SK-N-SH (cell line): ENCODE measurements at regions not wholly inside any gene's neighbourhood (a gene's known extent, or its start where the extent isn't known, plus 50 kb on each side); places are given as distances from the start of the nearest gene placed in this dataset.

Experiments
- CTCF ChIA-PET: fragments of 300-600, 350-600 bp; formaldehyde crosslinking; extraction: SDS; loops from one replicate; lab custom pipeline; 2021; lab: Yijun Ruan, JAX
- POLR2A ChIA-PET: fragments of 350-600 bp; sonication (Branson Sonifier 250); formaldehyde crosslinking; extraction: SDS; loops from one replicate; lab custom pipeline; 2020; ENCODE audit warnings: antibody characterized with exemption, inconsistent platforms; lab: Yijun Ruan, JAX
- DNase-seq: peaks from one replicate; pipeline ENCODE4 v3.0.0; 2012
- H2AFZ ChIP-seq: fragments of 200-600 bp; sonication (generic); 2 replicates; pipeline ENCODE4 v1.8.1; 2016; ENCODE audit warnings: antibody characterized with exemption, mild to moderate bottlenecking, low read depth
- H3F3A ChIP-seq: fragments of 200-600 bp; sonication (generic); replicated peaks from 2 replicates; pipeline ENCODE3; 2016; ENCODE audit warnings: antibody characterized with exemption, mild to moderate bottlenecking; ENCODE audit not compliant: insufficient read depth
- H3K27ac ChIP-seq, 2 experiments: fragments of 200-500 bp in 1 of 2; fragments of 200-600 bp in 1 of 2; sonication (Bioruptor generic) in 1 of 2; sonication (generic), shearing (Covaris generic) in 1 of 2; 2 replicates each; pipeline versions ENCODE4 v1.5.1 to v1.6.1; 2014 to 2016; ENCODE audit warnings: low read depth in 2 of 2, inconsistent platforms in 1 of 2, low read length in 1 of 2, mild to moderate bottlenecking in 1 of 2, mixed read lengths in 1 of 2
- H3K27me3 ChIP-seq: fragments of 200-600 bp; sonication (generic), shearing (Covaris generic); 2 replicates; pipeline ENCODE4 v1.6.1; 2016; ENCODE audit warnings: mixed run types; ENCODE audit not compliant: insufficient read depth
- H3K36me3 ChIP-seq, 2 experiments: fragments of 200-500 bp in 1 of 2; fragments of 200-600 bp in 1 of 2; sonication (Bioruptor generic) in 1 of 2; sonication (generic) in 1 of 2; replicated peaks in 1 of 2; 2 replicates each; pipeline versions ENCODE3 to v1.5.1; 2014 to 2016; ENCODE audit warnings: low read length in 1 of 2, mild to moderate bottlenecking in 1 of 2; ENCODE audit not compliant: insufficient read depth in 2 of 2, control insufficient read depth in 1 of 2
- H3K4me1 ChIP-seq, 2 experiments: fragments of 200-500 bp in 1 of 2; fragments of 200-600 bp in 1 of 2; sonication (Bioruptor generic) in 1 of 2; sonication (generic), shearing (Covaris generic) in 1 of 2; 2 replicates each; pipeline versions ENCODE4 v1.5.1 to v1.6.1; 2014 to 2016; ENCODE audit warnings: low read depth in 1 of 2, low read length in 1 of 2, mixed run types in 1 of 2; ENCODE audit not compliant: insufficient read depth in 2 of 2, control insufficient read depth in 1 of 2
- H3K4me2 ChIP-seq: fragments of 200-600 bp; sonication (generic), shearing (Covaris generic); 2 replicates; pipeline ENCODE4 v1.6.1; 2017; ENCODE audit warnings: mixed run types
- H3K4me3 ChIP-seq, 2 experiments: fragments of 200-500 bp in 1 of 2; fragments of 200-600 bp in 1 of 2; sonication (Bioruptor generic) in 1 of 2; sonication (generic), shearing (Covaris generic) in 1 of 2; 2 replicates each; pipeline versions ENCODE4 v1.5.1 to v1.8.1; 2014 to 2016; ENCODE audit warnings: low read depth in 2 of 2, inconsistent platforms in 1 of 2, low read length in 1 of 2, mild to moderate bottlenecking in 1 of 2, mixed read lengths in 1 of 2, moderate library complexity in 1 of 2
- H3K79me2 ChIP-seq: fragments of 200-600 bp; sonication (generic); 2 replicates; pipeline ENCODE4 v1.8.1; 2017; ENCODE audit warnings: mild to moderate bottlenecking; ENCODE audit not compliant: insufficient read depth
- H3K9ac ChIP-seq: fragments of 200-600 bp; sonication (generic); 2 replicates; pipeline ENCODE4 v1.6.1; 2017; ENCODE audit warnings: mixed run types
- H3K9me2 ChIP-seq: fragments of 200-600 bp; sonication (generic); 2 replicates; pipeline ENCODE4 v1.6.1; 2017; ENCODE audit warnings: mixed run types
- H3K9me3 ChIP-seq: fragments of 200-600 bp; sonication (generic); 2 replicates; pipeline ENCODE4 v1.6.1; 2017; ENCODE audit warnings: mixed run types, mild to moderate bottlenecking, moderate library complexity
- H4K20me1 ChIP-seq: fragments of 200-600 bp; sonication (generic); 2 replicates; pipeline ENCODE4 v1.6.1; 2017; ENCODE audit warnings: mild to moderate bottlenecking, mixed run types; ENCODE audit not compliant: insufficient read depth
- CHD2 ChIP-seq: fragments of 150-350 bp; IDR thresholded peaks from 2 replicates; pipeline ENCODE4 v1.6.1; 2018; ENCODE audit warnings: low read length; ENCODE audit not compliant: partially characterized antibody
- ELF1 ChIP-seq: IDR thresholded peaks from 2 replicates; pipeline ENCODE4 v1.4.0; 2012
- EP300 ChIP-seq, 2 experiments: IDR thresholded peaks; 2 replicates each; pipeline versions ENCODE4 v1.4.0 to v1.6.1; 2012; ENCODE audit warnings: borderline replicate concordance in 1 of 2, low read depth in 1 of 2, low read length in 1 of 2
- FOSL2 ChIP-seq: IDR thresholded peaks from 2 replicates; pipeline ENCODE4 v1.4.0; 2012; ENCODE audit warnings: low read depth, mild to moderate bottlenecking, moderate library complexity, borderline replicate concordance
- FOXJ3 ChIP-seq: sonication (generic); formaldehyde crosslinking; IDR thresholded peaks from 2 replicates; pipeline ENCODE4 v1.5.1; 2020; ENCODE audit warnings: mild to moderate bottlenecking, missing genetic modification reagents
- GABPA ChIP-seq: IDR thresholded peaks from 2 replicates; pipeline ENCODE4 v1.4.0; 2012; ENCODE audit warnings: low read depth, mild to moderate bottlenecking
- GATA2 ChIP-seq: sonication (generic); formaldehyde crosslinking; IDR thresholded peaks from 2 replicates; pipeline ENCODE4 v1.5.0; 2020; ENCODE audit warnings: mild to moderate bottlenecking, missing genetic modification reagents
- JUND ChIP-seq: IDR thresholded peaks from 2 replicates; pipeline ENCODE4 v1.4.0; 2012
- MEF2A ChIP-seq: IDR thresholded peaks from 2 replicates; pipeline ENCODE4 v1.4.0; 2012; ENCODE audit warnings: low read depth, borderline replicate concordance
- MXI1 ChIP-seq: IDR thresholded peaks from 2 replicates; pipeline ENCODE4 v1.6.1; 2012; ENCODE audit warnings: mild to moderate bottlenecking, low read depth, low read length, improper control_type of control experiment
- NFIC ChIP-seq: IDR thresholded peaks from 2 replicates; pipeline ENCODE4 v1.4.0; 2012; ENCODE audit warnings: borderline replicate concordance
- POLR2AphosphoS5 ChIP-seq: IDR thresholded peaks from 2 replicates; pipeline ENCODE4 v1.6.1; 2012; ENCODE audit warnings: low read depth, low read length
- RAD21 ChIP-seq: IDR thresholded peaks from 2 replicates; pipeline ENCODE4 v1.6.1; 2012; ENCODE audit warnings: mild to moderate bottlenecking, low read length
- RFX5 ChIP-seq: IDR thresholded peaks from 2 replicates; pipeline ENCODE4 v1.6.1; 2012; ENCODE audit warnings: mild to moderate bottlenecking, improper control_type of control experiment, low read length
- SIN3A ChIP-seq: IDR thresholded peaks from 2 replicates; pipeline ENCODE4 v1.6.1; 2012; ENCODE audit warnings: low read depth, mild to moderate bottlenecking, low read length, moderate library complexity, borderline replicate concordance
- SMC3 ChIP-seq: IDR thresholded peaks from 2 replicates; pipeline ENCODE4 v1.6.1; 2012; ENCODE audit warnings: low read depth, low read length, improper control_type of control experiment
- TAF1 ChIP-seq: IDR thresholded peaks from 2 replicates; pipeline ENCODE4 v1.6.1; 2012; ENCODE audit warnings: low read depth, mild to moderate bottlenecking, low read length, moderate library complexity, borderline replicate concordance
- TCF12 ChIP-seq: IDR thresholded peaks from 2 replicates; pipeline ENCODE4 v1.4.0; 2012
- TEAD4 ChIP-seq: IDR thresholded peaks from 2 replicates; pipeline ENCODE4 v1.4.0; 2012; ENCODE audit warnings: mild to moderate bottlenecking, borderline replicate concordance; ENCODE audit not compliant: insufficient read depth
- WGBS: methylation state at CpG from one replicate; pipeline ENCODE4 v1.1.6; 2017; ENCODE audit warnings: low lambda C conversion rate; 5-methylcytosine and 5-hydroxymethylcytosine counted together
- TF ChIP-seq, protein P1 (sequence below): fragments of 150-350 bp; IDR thresholded peaks from 2 replicates; pipeline ENCODE4 v1.6.1; 2017; ENCODE audit warnings: antibody characterized with exemption, low read length, low read depth, borderline replicate concordance
- TF ChIP-seq, protein P2 (sequence below): fragments of 150-350 bp; IDR thresholded peaks from 2 replicates; pipeline ENCODE4 v1.6.1; 2016; ENCODE audit warnings: mild to moderate bottlenecking, low read depth, low read length
- TF ChIP-seq, protein P3 (sequence below): IDR thresholded peaks from 2 replicates; pipeline ENCODE4 v1.6.1; 2012; ENCODE audit warnings: mild to moderate bottlenecking, low read depth, low read length, moderate library complexity
- TF ChIP-seq, protein P4 (sequence below): IDR thresholded peaks from 2 replicates; pipeline ENCODE4 v1.4.0; 2012; ENCODE audit warnings: low read depth
- TF ChIP-seq, protein P5 (sequence below): IDR thresholded peaks from 2 replicates; pipeline ENCODE4 v1.4.0; 2012; ENCODE audit warnings: low read depth, borderline replicate concordance

DNA sequence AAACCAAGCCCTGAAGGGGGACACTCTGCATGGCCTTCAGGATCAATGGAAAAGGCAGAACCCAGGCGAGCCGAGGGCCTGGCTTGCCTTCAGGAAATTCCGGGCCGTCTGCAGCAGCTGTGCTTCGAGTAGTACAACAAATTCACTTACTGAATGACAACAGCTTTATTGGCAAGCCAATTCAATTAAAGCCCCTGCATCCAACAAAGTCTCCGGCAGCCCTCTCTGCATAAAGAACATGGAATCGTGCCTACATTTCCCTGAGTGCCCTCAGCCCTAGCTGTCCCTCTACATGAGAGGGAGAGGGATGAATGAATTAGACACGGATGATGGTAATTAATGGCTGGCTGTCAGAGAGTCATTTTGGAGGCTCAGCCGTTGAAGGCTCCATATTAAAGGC, 189.0 kb downstream of the BCL11A start:
- H3K9me3 ChIP-seq, result no peaks in the 10 kb centered on the region
- no peak overlapping the region for H3K9ac ChIP-seq
- H3K27me3 ChIP-seq, result no peaks in the 10 kb centered on the region
- H3K4me3 ChIP-seq, result no peak overlapping the region
- ChIA-PET CTCF (no interaction called here), POLR2A (no interaction called here)
- no peaks in the 10 kb centered on the region for H4K20me1 ChIP-seq
- H3K79me2 ChIP-seq, result no peaks in the 10 kb centered on the region
- no peaks in the 10 kb centered on the region for H3K36me3 ChIP-seq
- no peak overlapping the region for H3K4me2 ChIP-seq
- no peaks in the 10 kb centered on the region for H3K4me1 ChIP-seq
- no peak overlapping the region for H2AFZ ChIP-seq
- WGBS, result 42% methylated on average over 9 of the region's 9 CpGs
- TF ChIP-seq, protein P1, sequence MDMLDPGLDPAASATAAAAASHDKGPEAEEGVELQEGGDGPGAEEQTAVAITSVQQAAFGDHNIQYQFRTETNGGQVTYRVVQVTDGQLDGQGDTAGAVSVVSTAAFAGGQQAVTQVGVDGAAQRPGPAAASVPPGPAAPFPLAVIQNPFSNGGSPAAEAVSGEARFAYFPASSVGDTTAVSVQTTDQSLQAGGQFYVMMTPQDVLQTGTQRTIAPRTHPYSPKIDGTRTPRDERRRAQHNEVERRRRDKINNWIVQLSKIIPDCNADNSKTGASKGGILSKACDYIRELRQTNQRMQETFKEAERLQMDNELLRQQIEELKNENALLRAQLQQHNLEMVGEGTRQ, result no peak
- no peak for TF ChIP-seq SIN3A
- TF ChIP-seq TCF12, result no peak
- TF ChIP-seq FOSL2, result no peak
- TF ChIP-seq EP300 (IDR thresholded peaks at IDR 0.05; ENCODE audit: borderline replicate concordance in 1 of 2, low read depth in 1 of 2, low read length in 1 of 2), result no peak
- TF ChIP-seq POLR2AphosphoS5, result no peak
- no peak for TF ChIP-seq SMC3
- TF ChIP-seq FOXJ3 (CRISPR knock-in tag), result no peak
- TF ChIP-seq MXI1, result no peak
- TF ChIP-seq GATA2 (CRISPR knock-in tag), result no peak
- no peak for TF ChIP-seq RFX5
- TF ChIP-seq CHD2, result no peak
- no peak for TF ChIP-seq RAD21
- TF ChIP-seq, protein P2, sequence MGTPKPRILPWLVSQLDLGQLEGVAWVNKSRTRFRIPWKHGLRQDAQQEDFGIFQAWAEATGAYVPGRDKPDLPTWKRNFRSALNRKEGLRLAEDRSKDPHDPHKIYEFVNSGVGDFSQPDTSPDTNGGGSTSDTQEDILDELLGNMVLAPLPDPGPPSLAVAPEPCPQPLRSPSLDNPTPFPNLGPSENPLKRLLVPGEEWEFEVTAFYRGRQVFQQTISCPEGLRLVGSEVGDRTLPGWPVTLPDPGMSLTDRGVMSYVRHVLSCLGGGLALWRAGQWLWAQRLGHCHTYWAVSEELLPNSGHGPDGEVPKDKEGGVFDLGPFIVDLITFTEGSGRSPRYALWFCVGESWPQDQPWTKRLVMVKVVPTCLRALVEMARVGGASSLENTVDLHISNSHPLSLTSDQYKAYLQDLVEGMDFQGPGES, result no peak
- no peak for TF ChIP-seq GABPA
- no peaks in the 10 kb centered on the region for H3F3A ChIP-seq
- H3K9me2 ChIP-seq, result no peaks in the 10 kb centered on the region
- no peak for DNase-seq
- H3K27ac ChIP-seq, result no peak overlapping the region

DNA sequence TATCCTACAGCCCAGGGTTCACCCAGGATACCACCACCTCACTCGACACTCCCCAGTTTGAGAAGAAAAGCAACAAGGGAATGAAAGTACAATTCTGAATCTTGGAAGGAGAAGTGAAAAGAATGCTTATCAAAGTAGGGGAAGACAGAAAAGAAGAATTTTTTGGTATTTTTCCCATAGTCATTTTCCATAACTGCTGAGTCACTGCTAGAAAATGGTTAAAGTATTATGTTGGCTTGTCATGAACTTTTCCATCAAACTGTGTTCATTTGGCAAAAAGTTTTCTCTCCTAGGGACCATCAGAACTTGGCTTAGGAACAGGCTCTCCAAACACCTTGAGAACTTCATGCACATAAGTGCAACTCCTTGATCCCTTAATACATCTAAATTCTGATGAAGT, 192.0 kb downstream of the BCL11A start:
- POLR2A ChIA-PET, result no interaction called here
- no peaks in the 10 kb centered on the region for H3K9me3 ChIP-seq
- WGBS, result 21% methylated on average over 1 of the region's 1 CpG
- TF ChIP-seq, protein P3, sequence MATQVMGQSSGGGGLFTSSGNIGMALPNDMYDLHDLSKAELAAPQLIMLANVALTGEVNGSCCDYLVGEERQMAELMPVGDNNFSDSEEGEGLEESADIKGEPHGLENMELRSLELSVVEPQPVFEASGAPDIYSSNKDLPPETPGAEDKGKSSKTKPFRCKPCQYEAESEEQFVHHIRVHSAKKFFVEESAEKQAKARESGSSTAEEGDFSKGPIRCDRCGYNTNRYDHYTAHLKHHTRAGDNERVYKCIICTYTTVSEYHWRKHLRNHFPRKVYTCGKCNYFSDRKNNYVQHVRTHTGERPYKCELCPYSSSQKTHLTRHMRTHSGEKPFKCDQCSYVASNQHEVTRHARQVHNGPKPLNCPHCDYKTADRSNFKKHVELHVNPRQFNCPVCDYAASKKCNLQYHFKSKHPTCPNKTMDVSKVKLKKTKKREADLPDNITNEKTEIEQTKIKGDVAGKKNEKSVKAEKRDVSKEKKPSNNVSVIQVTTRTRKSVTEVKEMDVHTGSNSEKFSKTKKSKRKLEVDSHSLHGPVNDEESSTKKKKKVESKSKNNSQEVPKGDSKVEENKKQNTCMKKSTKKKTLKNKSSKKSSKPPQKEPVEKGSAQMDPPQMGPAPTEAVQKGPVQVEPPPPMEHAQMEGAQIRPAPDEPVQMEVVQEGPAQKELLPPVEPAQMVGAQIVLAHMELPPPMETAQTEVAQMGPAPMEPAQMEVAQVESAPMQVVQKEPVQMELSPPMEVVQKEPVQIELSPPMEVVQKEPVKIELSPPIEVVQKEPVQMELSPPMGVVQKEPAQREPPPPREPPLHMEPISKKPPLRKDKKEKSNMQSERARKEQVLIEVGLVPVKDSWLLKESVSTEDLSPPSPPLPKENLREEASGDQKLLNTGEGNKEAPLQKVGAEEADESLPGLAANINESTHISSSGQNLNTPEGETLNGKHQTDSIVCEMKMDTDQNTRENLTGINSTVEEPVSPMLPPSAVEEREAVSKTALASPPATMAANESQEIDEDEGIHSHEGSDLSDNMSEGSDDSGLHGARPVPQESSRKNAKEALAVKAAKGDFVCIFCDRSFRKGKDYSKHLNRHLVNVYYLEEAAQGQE, result no peak
- TF ChIP-seq FOSL2 (no peak), JUND (no peak), RAD21 (no peak), MEF2A (no peak), POLR2AphosphoS5 (no peak), ELF1 (no peak), GABPA (no peak), TAF1 (no peak), MXI1 (no peak), TEAD4 (no peak), GATA2 (CRISPR knock-in tag) (no peak), NFIC (no peak)
- TF ChIP-seq, protein P4, sequence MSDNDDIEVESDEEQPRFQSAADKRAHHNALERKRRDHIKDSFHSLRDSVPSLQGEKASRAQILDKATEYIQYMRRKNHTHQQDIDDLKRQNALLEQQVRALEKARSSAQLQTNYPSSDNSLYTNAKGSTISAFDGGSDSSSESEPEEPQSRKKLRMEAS, result no peak
- TF ChIP-seq, protein P5, sequence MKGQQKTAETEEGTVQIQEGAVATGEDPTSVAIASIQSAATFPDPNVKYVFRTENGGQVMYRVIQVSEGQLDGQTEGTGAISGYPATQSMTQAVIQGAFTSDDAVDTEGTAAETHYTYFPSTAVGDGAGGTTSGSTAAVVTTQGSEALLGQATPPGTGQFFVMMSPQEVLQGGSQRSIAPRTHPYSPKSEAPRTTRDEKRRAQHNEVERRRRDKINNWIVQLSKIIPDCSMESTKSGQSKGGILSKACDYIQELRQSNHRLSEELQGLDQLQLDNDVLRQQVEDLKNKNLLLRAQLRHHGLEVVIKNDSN, result no peak

More for the DNA sequence above, 192.0 kb downstream of the BCL11A start:
- H3K9ac ChIP-seq, result no peak overlapping the region
- H3K4me1 ChIP-seq, result no peaks in the 10 kb centered on the region
- no peaks in the 10 kb centered on the region for H3K79me2 ChIP-seq
- no peaks in the 10 kb centered on the region for H3K9me2 ChIP-seq
- no peaks in the 10 kb centered on the region for H3K27me3 ChIP-seq
- no peak overlapping the region for H3K4me3 ChIP-seq
- no peaks in the 10 kb centered on the region for H3F3A ChIP-seq
- CTCF ChIA-PET, result interaction anchor here (1.2 kb wide), 1 partner anchor 188 kb away, joined by 4 read pairs; no protein-coding TSS in a partner anchor
- H3K4me2 ChIP-seq, result no peak overlapping the region
- no peak overlapping the region for H3K27ac ChIP-seq
- no peak for DNase-seq
- no peaks in the 10 kb centered on the region for H4K20me1 ChIP-seq
- no peak overlapping the region for H2AFZ ChIP-seq
- no peaks in the 10 kb centered on the region for H3K36me3 ChIP-seq
